Skeletal muscle tissue (tissue), 3 donors: ENCODE measurements at regions not wholly inside any gene's neighbourhood (a gene's known extent, or its start where the extent isn't known, plus 50 kb on each side); places are given as distances from the start of the nearest gene placed in this dataset.

Experiments
- H3K27ac ChIP-seq: one replicate; pipeline ENCODE4 v1.7.0; 2013; ENCODE audit warnings: mild to moderate bottlenecking, low read depth, low read length, inconsistent platforms
- H3K27me3 ChIP-seq, 3 donors: one replicate each; pipeline ENCODE4 v1.7.0; 2013; ENCODE audit warnings: low read length in 3 of 3; ENCODE audit not compliant: control insufficient read depth in 3 of 3, insufficient read depth in 3 of 3
- H3K36me3 ChIP-seq, 3 donors: one replicate each; pipeline ENCODE4 v1.7.0; 2013; ENCODE audit warnings: low read length in 3 of 3; ENCODE audit not compliant: control insufficient read depth in 3 of 3, insufficient read depth in 3 of 3
- H3K4me1 ChIP-seq, 3 donors: one replicate each; pipeline ENCODE4 v1.7.0; 2013; ENCODE audit warnings: low read length in 3 of 3, mild to moderate bottlenecking in 3 of 3; ENCODE audit not compliant: control insufficient read depth in 3 of 3, insufficient read depth in 3 of 3
- H3K4me3 ChIP-seq, 3 donors: one replicate each; pipeline ENCODE4 v1.7.0; 2013; ENCODE audit warnings: low read length in 3 of 3
- H3K9ac ChIP-seq, 3 donors: one replicate each; pipeline ENCODE4 v1.7.0; 2013; ENCODE audit warnings: low read length in 3 of 3, mild to moderate bottlenecking in 3 of 3, moderate library complexity in 2 of 3, low read depth in 1 of 3
- H3K9me3 ChIP-seq, 3 donors: one replicate each; pipeline ENCODE4 v1.7.0; 2013; ENCODE audit warnings: low read length in 3 of 3; ENCODE audit not compliant: control insufficient read depth in 3 of 3
- donor health status: Osteomylitis.

DNA sequence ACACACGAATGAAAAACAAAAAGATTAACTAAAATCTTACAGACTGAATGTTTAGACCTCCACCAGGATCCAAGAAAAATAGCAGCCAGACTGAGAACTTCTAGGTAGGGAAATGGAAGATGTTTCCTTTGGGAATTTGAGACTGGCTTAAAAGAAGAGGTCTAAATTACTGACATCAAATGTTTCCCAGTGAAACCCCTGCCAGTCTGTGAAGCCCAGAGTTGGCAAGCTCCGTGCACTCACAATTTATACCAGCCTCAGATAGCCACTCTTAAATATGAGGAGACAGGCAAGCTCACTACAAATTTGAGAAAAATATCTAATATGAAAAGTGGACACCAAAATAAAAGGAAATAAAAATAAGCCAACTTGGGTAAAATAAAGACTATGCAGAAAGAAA is 700.5 kb upstream of the ZNF385D start:
- Histone ChIP-seq H3K9ac (no peak overlapping the region), H3K27ac (no peak overlapping the region), H3K27me3 (no peaks in the 10 kb centered on the region), H3K9me3 (no peaks in the 10 kb centered on the region), H3K36me3 (no peaks in the 10 kb centered on the region), H3K4me3 (no peak overlapping the region), H3K4me1 (no peaks in the 10 kb centered on the region)

DNA sequence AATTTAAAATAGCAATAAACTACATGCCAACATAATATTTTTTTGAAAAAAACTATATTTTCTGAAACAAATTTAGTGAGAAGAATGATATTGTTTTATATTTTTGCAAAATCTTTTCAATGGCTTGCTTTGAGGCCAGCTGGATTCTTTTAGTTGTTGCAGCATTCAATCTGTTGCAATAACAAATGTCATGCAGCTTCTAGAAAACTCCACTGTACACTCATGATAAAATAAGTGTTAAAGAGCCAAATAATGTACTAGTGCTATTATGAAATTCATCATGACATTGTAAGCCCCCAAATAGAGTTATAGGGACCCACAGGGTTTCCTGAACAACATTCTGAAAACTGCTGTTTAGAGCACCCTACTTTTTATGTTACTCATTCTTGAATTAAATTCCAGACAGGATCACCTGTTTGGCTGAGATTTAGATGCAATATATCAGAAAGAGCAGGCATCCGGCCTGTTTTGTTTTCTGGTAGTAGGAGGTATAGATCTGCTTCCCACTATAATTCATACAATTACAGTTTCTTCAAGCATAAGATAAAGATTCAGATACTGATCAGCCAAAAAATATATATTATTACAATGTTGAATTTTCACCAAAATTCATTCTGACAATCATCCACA is 703.0 kb upstream of the ZNF385D start:
- Histone ChIP-seq H3K36me3 (no peaks in the 10 kb centered on the region), H3K9me3 (no peaks in the 10 kb centered on the region), H3K9ac (no peak overlapping the region), H3K27ac (no peak overlapping the region), H3K4me3 (no peak overlapping the region), H3K27me3 (no peaks in the 10 kb centered on the region), H3K4me1 (no peaks in the 10 kb centered on the region)

DNA sequence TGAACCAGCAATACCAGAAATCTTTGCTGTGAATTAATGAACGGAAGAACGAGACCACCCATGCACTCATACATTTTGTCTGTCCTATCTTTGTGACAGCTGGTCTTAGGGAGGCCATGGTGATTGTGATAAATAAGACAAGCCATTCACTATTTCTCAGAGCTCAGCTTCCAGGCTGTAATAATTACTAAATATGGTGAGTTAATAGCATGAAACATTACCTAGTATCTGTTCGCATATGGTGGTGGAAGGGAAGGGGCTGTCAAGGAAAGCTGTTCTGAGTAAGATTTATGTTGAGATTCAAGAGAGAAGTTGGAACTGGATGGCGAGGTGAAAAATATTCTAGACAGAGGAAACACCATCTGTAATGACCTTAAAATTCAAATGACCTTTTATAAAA is 719.0 kb upstream of the ZNF385D start:
- H3K9ac ChIP-seq, result no peak overlapping the region
- H3K4me1 ChIP-seq, result no peaks in the 10 kb centered on the region
- H3K27me3 ChIP-seq, result no peaks in the 10 kb centered on the region
- no peak overlapping the region for H3K27ac ChIP-seq
- no peaks in the 10 kb centered on the region for H3K36me3 ChIP-seq
- H3K4me3 ChIP-seq, result no peak overlapping the region
- no peaks in the 10 kb centered on the region for H3K9me3 ChIP-seq

DNA sequence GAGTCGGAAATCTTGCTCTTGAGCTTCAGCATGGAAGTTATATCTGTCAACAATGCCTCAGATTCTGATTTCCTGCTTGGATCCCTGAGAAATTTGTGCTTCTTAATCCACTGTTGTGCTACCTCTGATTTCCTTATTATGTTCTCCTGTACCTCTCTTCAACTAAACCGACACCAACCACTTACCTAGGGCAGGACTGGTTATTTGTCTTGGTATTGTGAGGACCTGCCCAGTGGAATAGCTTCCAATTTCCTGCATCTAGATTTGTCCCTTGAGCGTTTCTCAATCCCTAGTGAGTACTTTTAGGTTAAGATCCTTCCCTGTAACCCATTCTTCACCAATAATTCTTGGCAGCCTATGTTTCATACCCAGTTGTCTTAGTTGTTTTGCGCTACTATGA is 720.5 kb upstream of the ZNF385D start:
- no peak overlapping the region for H3K4me3 ChIP-seq
- H3K27ac ChIP-seq, result no peak overlapping the region
- H3K9ac ChIP-seq, result no peak overlapping the region
- H3K9me3 ChIP-seq, result no peaks in the 10 kb centered on the region
- H3K36me3 ChIP-seq, result no peaks in the 10 kb centered on the region
- no peaks in the 10 kb centered on the region for H3K27me3 ChIP-seq
- no peaks in the 10 kb centered on the region for H3K4me1 ChIP-seq

DNA sequence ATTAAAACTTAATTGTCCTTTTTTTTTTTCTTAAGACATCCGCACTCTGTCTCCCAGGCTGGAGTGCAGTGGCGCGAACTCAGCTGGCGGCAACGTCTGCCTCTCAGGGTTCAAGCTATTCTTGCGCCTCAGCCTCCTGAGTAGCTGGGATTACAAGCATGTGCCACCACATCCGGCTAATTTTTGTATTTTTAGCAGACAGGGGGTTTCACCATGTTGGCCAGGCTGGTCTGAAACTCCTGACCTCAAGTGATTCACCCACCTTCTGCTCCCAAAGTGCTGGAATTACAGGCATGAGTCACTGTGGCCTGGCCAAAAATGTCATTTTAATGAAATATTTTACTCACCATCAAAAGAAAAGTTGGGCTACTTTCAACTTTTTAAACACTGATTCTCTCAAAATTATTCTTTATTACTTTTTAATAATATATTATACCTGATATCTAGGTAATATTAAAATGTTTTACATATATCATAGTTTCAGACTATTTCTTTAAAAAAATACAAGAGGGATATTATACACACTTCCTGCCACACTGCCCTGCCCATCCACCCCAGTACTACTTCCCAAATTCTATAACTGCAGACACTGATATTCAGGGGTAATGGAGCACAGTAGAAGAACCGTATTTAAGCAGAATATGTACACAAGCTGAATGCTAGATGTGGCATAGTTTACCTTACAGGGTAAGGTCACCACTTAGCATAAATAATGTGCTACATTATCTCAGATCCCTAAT is 723.9 kb upstream of the ZNF385D start:
- Histone ChIP-seq H3K4me3 (no peak overlapping the region), H3K36me3 (no peaks in the 10 kb centered on the region), H3K9me3 (no peaks in the 10 kb centered on the region)

DNA sequence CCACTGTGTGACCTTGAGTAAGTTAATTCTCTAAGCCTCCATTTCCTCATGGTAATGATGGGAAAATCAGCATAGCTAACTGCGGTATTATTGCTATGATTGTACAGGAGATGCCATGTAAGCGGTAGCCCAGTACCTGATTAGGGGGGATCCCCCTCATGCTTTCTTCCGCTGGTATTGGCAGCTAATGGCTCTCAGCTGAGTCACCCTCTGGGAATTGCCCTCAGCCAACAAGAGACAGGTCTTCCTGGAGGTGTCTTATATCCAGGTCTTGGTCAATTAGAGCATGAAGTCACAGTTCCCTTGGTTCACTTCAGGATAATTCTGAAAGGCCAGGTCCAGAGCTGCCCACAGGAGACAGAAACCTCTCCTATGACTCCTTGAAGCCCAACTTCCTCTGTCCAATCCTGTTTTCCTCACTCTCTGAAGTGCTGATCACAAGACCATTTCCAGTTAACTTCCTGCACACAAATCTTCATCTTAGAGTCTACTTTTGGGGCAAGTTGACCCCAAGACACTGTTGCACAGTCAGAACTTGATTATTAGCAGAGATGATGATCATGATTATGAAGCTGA is 724.7 kb upstream of the ZNF385D start:
- H3K27ac ChIP-seq, result no peak overlapping the region
- no peaks in the 10 kb centered on the region for H3K36me3 ChIP-seq
- no peak overlapping the region for H3K4me3 ChIP-seq
- H3K9me3 ChIP-seq, result no peaks in the 10 kb centered on the region
- no peak overlapping the region for H3K9ac ChIP-seq
- H3K27me3 ChIP-seq, result no peaks in the 10 kb centered on the region
- H3K4me1 ChIP-seq, result no peaks in the 10 kb centered on the region

More for the DNA sequence above, 723.9 kb upstream of the ZNF385D start:
- H3K4me1 ChIP-seq, result no peaks in the 10 kb centered on the region
- no peak overlapping the region for H3K27ac ChIP-seq
- H3K27me3 ChIP-seq, result no peaks in the 10 kb centered on the region
- no peak overlapping the region for H3K9ac ChIP-seq

DNA sequence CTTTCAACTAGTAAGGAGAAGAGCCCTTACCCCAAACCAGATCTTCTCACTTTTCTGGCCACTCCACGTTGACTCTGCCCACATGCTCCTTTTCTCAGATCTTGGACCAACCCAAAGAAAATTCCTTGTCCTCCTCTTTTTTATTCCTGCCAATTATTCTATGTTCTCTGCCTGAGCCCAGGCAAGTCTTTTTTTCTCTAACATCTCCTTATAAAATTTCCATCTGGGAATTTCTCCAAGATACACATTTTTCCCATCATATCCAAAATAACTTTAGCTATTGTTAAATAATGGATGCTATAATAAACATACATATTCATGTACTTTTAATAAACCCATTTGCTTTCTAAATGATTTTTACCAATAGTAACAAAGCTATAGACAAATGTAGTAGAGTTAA is 726.0 kb upstream of the ZNF385D start:
- Histone ChIP-seq H3K36me3 (no peaks in the 10 kb centered on the region), H3K27me3 (no peaks in the 10 kb centered on the region), H3K9me3 (no peaks in the 10 kb centered on the region), H3K27ac (no peak overlapping the region), H3K4me3 (no peak overlapping the region), H3K4me1 (no peaks in the 10 kb centered on the region), H3K9ac (no peak overlapping the region)

DNA sequence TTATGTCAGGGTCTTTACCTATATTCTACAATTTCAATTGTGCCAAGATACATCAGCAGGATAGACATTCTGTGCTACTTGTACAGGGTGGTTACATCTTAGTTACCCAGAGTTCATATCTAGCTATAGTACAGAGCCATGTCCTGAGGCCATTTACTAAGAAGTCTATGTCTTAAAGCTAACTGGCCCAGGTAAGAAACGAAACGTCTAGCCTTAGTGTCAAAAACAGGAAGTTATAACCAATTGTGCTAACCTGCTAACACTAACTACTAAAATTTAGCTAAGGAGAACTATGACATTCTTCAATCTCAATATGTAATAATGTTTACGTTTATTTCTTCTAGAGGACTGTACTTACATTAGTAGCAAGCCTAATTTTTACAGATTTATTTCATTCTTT is 717.2 kb upstream of the UBE2E2 start:
- Histone ChIP-seq H3K4me1 (no peaks in the 10 kb centered on the region), H3K27ac (no peak overlapping the region), H3K4me3 (no peak overlapping the region), H3K9me3 (no peaks in the 10 kb centered on the region), H3K27me3 (no peaks in the 10 kb centered on the region), H3K36me3 (no peaks in the 10 kb centered on the region), H3K9ac (no peak overlapping the region)

DNA sequence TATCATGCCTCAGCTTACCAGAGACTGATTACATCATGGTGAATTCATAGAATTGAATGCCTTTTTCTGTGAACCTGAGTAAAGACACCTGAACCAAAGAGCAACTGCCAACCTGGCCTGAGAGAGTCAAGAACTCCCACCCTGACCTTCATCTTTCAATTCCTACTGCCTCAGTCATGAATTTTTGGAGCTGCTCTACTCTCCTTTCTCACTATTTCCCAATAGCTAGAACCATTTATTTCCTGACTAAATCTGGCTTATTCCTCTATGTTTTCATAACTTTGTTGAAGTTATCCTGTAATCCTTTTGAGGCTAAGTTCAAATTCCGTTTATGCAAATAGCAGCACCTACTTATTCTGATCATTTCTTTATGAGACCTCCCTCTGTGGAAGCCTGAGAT is 712.4 kb upstream of the UBE2E2 start:
- no peaks in the 10 kb centered on the region for H3K4me1 ChIP-seq
- H3K27me3 ChIP-seq, result no peaks in the 10 kb centered on the region
- no peaks in the 10 kb centered on the region for H3K36me3 ChIP-seq
- no peaks in the 10 kb centered on the region for H3K9me3 ChIP-seq
- H3K27ac ChIP-seq, result no peak overlapping the region
- H3K9ac ChIP-seq, result no peak overlapping the region
- no peak overlapping the region for H3K4me3 ChIP-seq

DNA sequence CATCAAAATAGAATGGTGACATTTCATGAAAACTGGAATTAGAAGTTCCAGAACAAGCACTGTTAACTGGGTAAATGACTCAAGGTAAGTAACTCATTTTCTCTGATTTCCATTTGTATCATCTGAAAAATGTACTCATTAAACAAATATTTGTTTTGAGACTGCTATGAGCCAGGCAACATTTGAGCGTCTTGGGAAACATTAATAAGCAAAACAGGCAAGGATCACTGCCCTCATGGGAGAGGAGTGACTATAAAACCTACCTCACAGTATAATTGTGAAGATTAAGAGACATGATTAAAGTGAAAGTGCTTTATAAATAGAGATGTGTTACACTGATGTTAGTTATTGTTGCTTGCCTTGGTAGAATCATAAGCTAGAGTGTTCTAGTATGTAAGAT is 711.8 kb upstream of the UBE2E2 start:
- H3K4me3 ChIP-seq, result no peak overlapping the region
- H3K4me1 ChIP-seq, result no peaks in the 10 kb centered on the region
- H3K9me3 ChIP-seq, result no peaks in the 10 kb centered on the region
- H3K9ac ChIP-seq, result no peak overlapping the region
- no peaks in the 10 kb centered on the region for H3K27me3 ChIP-seq
- no peak overlapping the region for H3K27ac ChIP-seq
- H3K36me3 ChIP-seq, result no peaks in the 10 kb centered on the region
